Neural cell (in vitro differentiated cells): ENCODE measurements at regions not wholly inside any gene's neighbourhood (a gene's known extent, or its start where the extent isn't known, plus 50 kb on each side); places are given as distances from the start of the nearest gene placed in this dataset.

Experiments
- H2AFZ ChIP-seq: fragments of 200-600, 300-800 bp; sonication (generic), shearing (Covaris generic); 2 replicates; pipeline ENCODE4 v1.6.0; 2014; ENCODE audit warnings: low read depth, mild to moderate bottlenecking, antibody characterized with exemption, low read length, moderate library complexity
- H3F3A ChIP-seq: fragments of 200-600 bp; shearing (Covaris generic); 2 replicates; pipeline ENCODE4 v1.6.1; 2016; ENCODE audit warnings: mild to moderate bottlenecking, moderate library complexity, mixed read lengths, antibody characterized with exemption, low read length; ENCODE audit not compliant: insufficient read depth, poor library complexity, severe bottlenecking
- H3K27ac ChIP-seq: fragments of 200-600, 300-800 bp; sonication (generic), shearing (Covaris generic); 2 replicates; pipeline ENCODE4 v1.5.1; 2014; ENCODE audit warnings: mild to moderate bottlenecking, low read length, moderate library complexity
- H3K27me3 ChIP-seq: fragments of 300-800, 200-600 bp; sonication (generic), shearing (Covaris generic); 2 replicates; pipeline ENCODE4 v1.6.0; 2014; ENCODE audit warnings: mild to moderate bottlenecking, low read depth, low read length, moderate library complexity; ENCODE audit not compliant: insufficient read depth
- H3K36me3 ChIP-seq: fragments of 300-800, 200-600 bp; sonication (generic), shearing (Covaris generic); 2 replicates; pipeline ENCODE4 v1.5.1; 2014; ENCODE audit warnings: mild to moderate bottlenecking, antibody characterized with exemption, low read length, moderate library complexity; ENCODE audit not compliant: insufficient read depth
- H3K4me2 ChIP-seq: fragments of 300-800, 200-600 bp; sonication (generic), shearing (Covaris generic); 2 replicates; pipeline ENCODE4 v1.6.0; 2014; ENCODE audit warnings: mild to moderate bottlenecking, low read length
- H3K4me3 ChIP-seq: fragments of 300-800, 200-600 bp; sonication (generic), shearing (Covaris generic); 2 replicates; pipeline ENCODE4 v1.5.1; 2014; ENCODE audit warnings: mild to moderate bottlenecking, low read length, moderate library complexity
- H3K79me2 ChIP-seq: fragments of 200-600 bp; shearing (Covaris generic); replicated peaks from 2 replicates; pipeline ENCODE4 v1.6.0; 2014; ENCODE audit warnings: mild to moderate bottlenecking, low read length, moderate library complexity; ENCODE audit not compliant: insufficient read depth
- H3K9ac ChIP-seq: fragments of 300-800, 200-600 bp; sonication (generic), shearing (Covaris generic); 2 replicates; pipeline ENCODE4 v1.6.1; 2016; ENCODE audit warnings: mild to moderate bottlenecking, low read length, mixed read lengths
- H3K9me2 ChIP-seq: fragments of 200-600 bp; shearing (Covaris generic); 2 replicates; pipeline ENCODE4 v1.6.1; 2016; ENCODE audit warnings: mild to moderate bottlenecking, low read length, mixed read lengths; ENCODE audit not compliant: insufficient read depth
- H3K9me3 ChIP-seq: fragments of 200-600, 300-800 bp; sonication (generic), shearing (Covaris generic); 2 replicates; pipeline ENCODE4 v1.6.1; 2016; ENCODE audit warnings: mild to moderate bottlenecking, mixed run types, low read length, moderate library complexity, mixed read lengths
- H4K20me1 ChIP-seq: fragments of 200-600 bp; shearing (Covaris generic); 2 replicates; pipeline ENCODE4 v1.6.1; 2016; ENCODE audit warnings: mild to moderate bottlenecking, mixed run types; ENCODE audit not compliant: insufficient read depth
- CTCF ChIP-seq: fragments of 450-650 bp; IDR thresholded peaks from 2 replicates; pipeline ENCODE4 v1.5.1; 2014; ENCODE audit warnings: antibody characterized with exemption, mild to moderate bottlenecking, moderate library complexity; ENCODE audit not compliant: poor library complexity, severe bottlenecking
- EP300 ChIP-seq: fragments of 450-650 bp; conservative IDR thresholded peaks from 2 replicates; pipeline ENCODE4 v1.6.1; 2014; ENCODE audit warnings: antibody characterized with exemption, mild to moderate bottlenecking, moderate library complexity; ENCODE audit not compliant: poor library complexity, severe bottlenecking
- EZH2 ChIP-seq: fragments of 200-600, 300-800 bp; shearing (Covaris generic), sonication (generic); IDR thresholded peaks from 2 replicates; pipeline ENCODE4 v1.6.1; 2014; ENCODE audit warnings: antibody characterized with exemption, low read length, borderline replicate concordance, mild to moderate bottlenecking; ENCODE audit not compliant: insufficient read depth, poor library complexity, severe bottlenecking
- MXI1 ChIP-seq: fragments of 450-650 bp; conservative IDR thresholded peaks from 2 replicates; pipeline ENCODE4 v1.6.1; 2014; ENCODE audit warnings: antibody characterized with exemption, mild to moderate bottlenecking; ENCODE audit not compliant: poor library complexity, severe bottlenecking
- POLR2AphosphoS5 ChIP-seq: IDR thresholded peaks from 2 replicates; pipeline ENCODE4 v1.6.1; 2012
- RAD21 ChIP-seq: fragments of 450-650 bp; conservative IDR thresholded peaks from 2 replicates; pipeline ENCODE4 v1.6.1; 2014; ENCODE audit warnings: antibody characterized with exemption, mild to moderate bottlenecking, moderate library complexity
- SMC3 ChIP-seq: fragments of 450-650 bp; conservative IDR thresholded peaks from 2 replicates; pipeline ENCODE4 v1.6.1; 2014; ENCODE audit warnings: antibody characterized with exemption, mild to moderate bottlenecking, moderate library complexity; ENCODE audit not compliant: poor library complexity
- TAF1 ChIP-seq: IDR thresholded peaks from 2 replicates; pipeline ENCODE4 v1.6.1; 2012; ENCODE audit warnings: low read depth
- TF ChIP-seq, protein P1 (sequence below): IDR thresholded peaks from 2 replicates; pipeline ENCODE4 v1.6.1; 2012; ENCODE audit warnings: borderline replicate concordance

DNA sequence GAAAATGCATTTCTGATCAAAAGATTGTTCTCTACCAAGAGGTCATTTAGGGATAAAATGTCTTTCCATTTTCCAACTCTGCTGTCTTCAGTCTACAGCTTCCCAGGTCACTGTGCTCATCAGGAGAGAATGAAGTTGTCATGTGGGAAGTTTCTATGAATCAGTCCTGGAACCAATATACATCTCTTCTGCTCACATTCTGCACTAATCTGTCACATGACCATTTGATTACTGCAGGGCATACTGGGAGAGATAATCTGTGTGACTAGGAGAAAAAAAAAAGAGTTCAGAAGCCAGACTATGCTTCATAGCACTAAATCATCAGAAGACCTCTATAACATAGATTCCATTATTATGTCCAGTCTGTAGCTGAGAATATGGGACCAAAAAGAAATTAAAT is 611.5 kb downstream of the KCNA4 start:
- H3K36me3 ChIP-seq, result no peaks in the 10 kb centered on the region
- H2AFZ ChIP-seq, result no peak overlapping the region
- no peaks in the 10 kb centered on the region for H3F3A ChIP-seq
- no peaks in the 10 kb centered on the region for H3K9me2 ChIP-seq
- H3K27me3 ChIP-seq, result no peaks in the 10 kb centered on the region
- no peak overlapping the region for H3K4me3 ChIP-seq
- no peaks in the 10 kb centered on the region for H3K9me3 ChIP-seq
- no peak for TF ChIP-seq POLR2AphosphoS5
- TF ChIP-seq MXI1, result no peak
- no peak for TF ChIP-seq SMC3
- TF ChIP-seq EZH2, result no peak
- TF ChIP-seq EP300, result no peak
- TF ChIP-seq, protein P1, sequence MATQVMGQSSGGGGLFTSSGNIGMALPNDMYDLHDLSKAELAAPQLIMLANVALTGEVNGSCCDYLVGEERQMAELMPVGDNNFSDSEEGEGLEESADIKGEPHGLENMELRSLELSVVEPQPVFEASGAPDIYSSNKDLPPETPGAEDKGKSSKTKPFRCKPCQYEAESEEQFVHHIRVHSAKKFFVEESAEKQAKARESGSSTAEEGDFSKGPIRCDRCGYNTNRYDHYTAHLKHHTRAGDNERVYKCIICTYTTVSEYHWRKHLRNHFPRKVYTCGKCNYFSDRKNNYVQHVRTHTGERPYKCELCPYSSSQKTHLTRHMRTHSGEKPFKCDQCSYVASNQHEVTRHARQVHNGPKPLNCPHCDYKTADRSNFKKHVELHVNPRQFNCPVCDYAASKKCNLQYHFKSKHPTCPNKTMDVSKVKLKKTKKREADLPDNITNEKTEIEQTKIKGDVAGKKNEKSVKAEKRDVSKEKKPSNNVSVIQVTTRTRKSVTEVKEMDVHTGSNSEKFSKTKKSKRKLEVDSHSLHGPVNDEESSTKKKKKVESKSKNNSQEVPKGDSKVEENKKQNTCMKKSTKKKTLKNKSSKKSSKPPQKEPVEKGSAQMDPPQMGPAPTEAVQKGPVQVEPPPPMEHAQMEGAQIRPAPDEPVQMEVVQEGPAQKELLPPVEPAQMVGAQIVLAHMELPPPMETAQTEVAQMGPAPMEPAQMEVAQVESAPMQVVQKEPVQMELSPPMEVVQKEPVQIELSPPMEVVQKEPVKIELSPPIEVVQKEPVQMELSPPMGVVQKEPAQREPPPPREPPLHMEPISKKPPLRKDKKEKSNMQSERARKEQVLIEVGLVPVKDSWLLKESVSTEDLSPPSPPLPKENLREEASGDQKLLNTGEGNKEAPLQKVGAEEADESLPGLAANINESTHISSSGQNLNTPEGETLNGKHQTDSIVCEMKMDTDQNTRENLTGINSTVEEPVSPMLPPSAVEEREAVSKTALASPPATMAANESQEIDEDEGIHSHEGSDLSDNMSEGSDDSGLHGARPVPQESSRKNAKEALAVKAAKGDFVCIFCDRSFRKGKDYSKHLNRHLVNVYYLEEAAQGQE, result no peak
- TF ChIP-seq RAD21, result no peak
- no peak for TF ChIP-seq TAF1
- H3K79me2 ChIP-seq, result no peaks in the 10 kb centered on the region
- no peaks in the 10 kb centered on the region for H4K20me1 ChIP-seq
- H3K4me2 ChIP-seq, result no peak overlapping the region
- no peak overlapping the region for H3K9ac ChIP-seq
- no peak overlapping the region for H3K27ac ChIP-seq

GRCh38 chr11:29395555-29396072 is 621.2 kb downstream of the KCNA4 start:
- no peak overlapping the region for H3K9ac ChIP-seq
- no peaks in the 10 kb centered on the region for H3K9me2 ChIP-seq
- H4K20me1 ChIP-seq, result no peaks in the 10 kb centered on the region
- H3F3A ChIP-seq, result no peaks in the 10 kb centered on the region
- no peak for TF ChIP-seq CTCF
- no peak for TF ChIP-seq POLR2AphosphoS5
- TF ChIP-seq TAF1, result no peak
- no peak for TF ChIP-seq EP300
- no peak overlapping the region for H3K4me3 ChIP-seq
- H3K4me2 ChIP-seq, result no peak overlapping the region
- H3K79me2 ChIP-seq, result no peaks in the 10 kb centered on the region
- no peaks in the 10 kb centered on the region for H3K27me3 ChIP-seq
- no peaks in the 10 kb centered on the region for H3K9me3 ChIP-seq
- H3K27ac ChIP-seq, result no peak overlapping the region
- no peak overlapping the region for H2AFZ ChIP-seq
- H3K36me3 ChIP-seq, result no peaks in the 10 kb centered on the region

- Histone ChIP-seq H3K4me3 (no peak overlapping the region), H3K9me2 (no peaks in the 10 kb centered on the region), H3K27me3 (no peaks in the 10 kb centered on the region), H3K36me3 (no peaks in the 10 kb centered on the region), H3K9ac (no peak overlapping the region), H4K20me1 (no peaks in the 10 kb centered on the region), H3K4me2 (no peak overlapping the region), H3F3A (no peaks in the 10 kb centered on the region), H3K9me3 (no peaks in the 10 kb centered on the region), H3K79me2 (no peaks in the 10 kb centered on the region), H3K27ac (no peak overlapping the region), H2AFZ (no peak overlapping the region)
- TF ChIP-seq MXI1, result no peak
- TF ChIP-seq, protein P1, result no peak
- TF ChIP-seq RAD21, result no peak
- TF ChIP-seq EP300, result no peak
- TF ChIP-seq CTCF, result no peak
- TF ChIP-seq SMC3, result no peak
Measured at GRCh38 chr11:29389793-29390192, 627.0 kb downstream of the KCNA4 start.
